Thyroid gland (tissue), 4 donors: ENCODE measurements at regions not wholly inside any gene's neighbourhood (a gene's known extent, or its start where the extent isn't known, plus 50 kb on each side); places are given as distances from the start of the nearest gene placed in this dataset.

Experiments
- POLR2A ChIP-seq, 2 donors: fragments of 450-650 bp; IDR thresholded peaks; one replicate each; pipeline ENCODE4 v1.6.1; 2017; ENCODE audit warnings: antibody characterized with exemption in 2 of 2, mild to moderate bottlenecking in 2 of 2, moderate library complexity in 1 of 2
- TF ChIP-seq, protein P1 (sequence below), 6 experiments: fragments of 200-600 bp in 3 of 6; fragments of 450-650 bp in 3 of 6; sonication (generic) in 3 of 6; IDR thresholded peaks; one replicate each; pipeline ENCODE4 v1.5.1; 2016 to 2019; ENCODE audit warnings: antibody characterized with exemption in 6 of 6, mild to moderate bottlenecking in 2 of 6, inconsistent platforms in 1 of 6, moderate library complexity in 1 of 6

DNA sequence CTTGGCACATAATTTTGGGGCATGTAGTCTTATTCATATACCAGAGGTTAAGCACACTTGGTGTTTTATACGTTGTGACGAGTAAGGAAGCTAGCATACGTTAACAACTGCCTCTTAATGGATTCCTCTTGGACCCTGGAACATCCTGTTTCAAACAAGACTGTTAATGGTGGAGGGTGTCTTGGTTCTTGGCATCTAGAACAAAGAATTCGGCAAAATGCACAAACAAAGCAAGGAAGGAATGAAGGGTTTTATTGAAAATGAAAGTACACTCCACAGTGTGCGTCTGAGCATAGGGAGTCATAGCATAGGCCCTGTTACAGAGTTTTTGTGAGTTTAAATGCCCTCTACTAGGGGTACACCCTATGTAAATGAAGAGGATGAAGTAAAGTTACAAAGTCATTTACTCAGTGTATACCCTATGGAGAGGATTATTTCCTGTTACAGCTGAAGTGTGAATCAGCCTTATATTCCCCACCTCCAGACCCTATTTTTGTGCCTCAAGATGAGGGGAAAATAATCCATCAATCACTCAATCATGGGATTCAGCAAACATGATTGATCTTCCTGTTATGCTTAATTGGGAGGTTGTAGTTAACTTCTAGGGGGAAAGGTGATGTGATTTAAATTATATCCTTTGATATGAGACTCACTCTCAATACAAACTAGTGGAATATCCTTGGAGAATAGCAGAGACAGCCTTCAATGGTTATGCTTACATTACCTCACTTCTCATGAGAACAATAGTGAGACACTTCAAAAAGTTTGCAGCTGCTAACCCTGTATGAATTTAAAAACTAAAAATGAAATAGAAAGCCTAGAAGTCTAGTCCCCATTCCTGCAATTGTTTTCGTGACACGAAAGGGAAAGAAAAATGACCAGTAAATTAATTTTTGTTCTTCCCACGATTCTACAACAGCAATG is 84.9 kb upstream of the MYO10 start:
- TF ChIP-seq, protein P1, sequence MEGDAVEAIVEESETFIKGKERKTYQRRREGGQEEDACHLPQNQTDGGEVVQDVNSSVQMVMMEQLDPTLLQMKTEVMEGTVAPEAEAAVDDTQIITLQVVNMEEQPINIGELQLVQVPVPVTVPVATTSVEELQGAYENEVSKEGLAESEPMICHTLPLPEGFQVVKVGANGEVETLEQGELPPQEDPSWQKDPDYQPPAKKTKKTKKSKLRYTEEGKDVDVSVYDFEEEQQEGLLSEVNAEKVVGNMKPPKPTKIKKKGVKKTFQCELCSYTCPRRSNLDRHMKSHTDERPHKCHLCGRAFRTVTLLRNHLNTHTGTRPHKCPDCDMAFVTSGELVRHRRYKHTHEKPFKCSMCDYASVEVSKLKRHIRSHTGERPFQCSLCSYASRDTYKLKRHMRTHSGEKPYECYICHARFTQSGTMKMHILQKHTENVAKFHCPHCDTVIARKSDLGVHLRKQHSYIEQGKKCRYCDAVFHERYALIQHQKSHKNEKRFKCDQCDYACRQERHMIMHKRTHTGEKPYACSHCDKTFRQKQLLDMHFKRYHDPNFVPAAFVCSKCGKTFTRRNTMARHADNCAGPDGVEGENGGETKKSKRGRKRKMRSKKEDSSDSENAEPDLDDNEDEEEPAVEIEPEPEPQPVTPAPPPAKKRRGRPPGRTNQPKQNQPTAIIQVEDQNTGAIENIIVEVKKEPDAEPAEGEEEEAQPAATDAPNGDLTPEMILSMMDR (IDR thresholded peaks at IDR 0.05) = no peak
- no peak for TF ChIP-seq POLR2A (IDR thresholded peaks at IDR 0.05)
